HepG2 (cell line): ENCODE measurements at regions not wholly inside any gene's neighbourhood (a gene's known extent, or its start where the extent isn't known, plus 50 kb on each side); places are given as distances from the start of the nearest gene placed in this dataset.

Source experiments
- ATAC-seq: fragments of 200-7000 bp; cut with Tn5 transposase; 3 replicates; pipeline ENCODE4 v1.9.1; 2020; ENCODE audit warnings: mild to moderate bottlenecking, moderate library complexity
- BruUV-seq: library from RNA; stranded (reverse); fragments of 400-500 nt; replicated peaks from 2 replicates; lab custom pipeline; 2021; lab: Mats Ljungman, UMichigan
- CTCF ChIA-PET: fragments of 300-600 bp; formaldehyde crosslinking; extraction: SDS; loops from one replicate; lab custom pipeline; 2021; ENCODE audit warnings: low total read pairs, inconsistent platforms, low intra/inter-chr PET ratio; lab: Yijun Ruan, JAX
- POLR2A ChIA-PET: fragments of 350-600 bp; sonication (Branson Sonifier 250); formaldehyde crosslinking; loops from one replicate; lab custom pipeline; 2020; ENCODE audit warnings: antibody characterized with exemption, inconsistent platforms; lab: Yijun Ruan, JAX
- DNase-seq: peaks from one replicate; pipeline ENCODE4 v3.0.0-alpha.2; 2015; ENCODE audit warnings: low spot score
- FAIRE-seq: peaks from 3 replicates; lab custom pipeline; 2011; peaks lifted over from hg19 to GRCh38; lab: Jason Lieb, UNC
- H2AFZ ChIP-seq: one replicate; pipeline ENCODE4 v1.6.1; 2011; ENCODE audit warnings: low read length, inconsistent platforms
- H3K27ac ChIP-seq: fragments of 300-600 bp; 3 replicates; pipeline ENCODE4 v1.8.0; 2011; ENCODE audit warnings: mixed run types, mild to moderate bottlenecking, mixed read lengths, low read length, inconsistent platforms; ENCODE audit not compliant: insufficient read depth; ENCODE audit errors: extremely low read length
- H3K27me3 ChIP-seq, 2 experiments: fragments of 200-600 bp in 1 of 2; 2 replicates in 1 of 2; 3 replicates in 1 of 2; pipeline versions ENCODE4 v1.6.0 to v1.8.0; 2011; ENCODE audit warnings: low read length in 2 of 2, mild to moderate bottlenecking in 2 of 2, moderate library complexity in 2 of 2, inconsistent platforms in 1 of 2; ENCODE audit not compliant: insufficient read depth in 2 of 2, control insufficient read depth in 1 of 2
- H3K36me3 ChIP-seq, 2 experiments: fragments of 200-600 bp in 1 of 2; replicated peaks in 1 of 2; 2 replicates in 1 of 2; 3 replicates in 1 of 2; pipeline versions ENCODE4 v1.5.1 to v1.8.0; 2011; ENCODE audit warnings: low read length in 2 of 2, inconsistent platforms in 1 of 2; ENCODE audit not compliant: insufficient read depth in 2 of 2, control insufficient read depth in 1 of 2
- H3K4me1 ChIP-seq: 2 replicates; pipeline ENCODE4 v1.5.1; 2012; ENCODE audit warnings: low read length, inconsistent platforms; ENCODE audit not compliant: insufficient read depth
- H3K4me2 ChIP-seq: 2 replicates; pipeline ENCODE4 v1.6.0; 2011; ENCODE audit warnings: low read depth, low read length, inconsistent platforms
- H3K4me3 ChIP-seq, 3 experiments: fragments of 200-600 bp in 1 of 3; sonication (generic), shearing (Covaris generic) in 1 of 3; replicated peaks in 1 of 3; 2 replicates each; pipeline ENCODE4 v1.5.1; 2011 to 2016; ENCODE audit warnings: low read length in 3 of 3, inconsistent platforms in 2 of 3, low read depth in 2 of 3, mild to moderate bottlenecking in 2 of 3, control low read depth in 1 of 3, mixed read lengths in 1 of 3; ENCODE audit not compliant: insufficient read depth in 1 of 3
- H3K79me2 ChIP-seq: one replicate; pipeline ENCODE4 v1.6.1; 2011; ENCODE audit warnings: low read length, inconsistent platforms; ENCODE audit not compliant: insufficient read depth
- H3K9ac ChIP-seq: 2 replicates; pipeline ENCODE4 v1.6.0; 2011; ENCODE audit warnings: mild to moderate bottlenecking, low read depth, low read length, inconsistent platforms; ENCODE audit not compliant: insufficient read depth
- H3K9me3 ChIP-seq: 2 replicates; pipeline ENCODE4 v1.5.1; 2012; ENCODE audit warnings: mild to moderate bottlenecking, low read length
- H4K20me1 ChIP-seq: 2 replicates; pipeline ENCODE4 v1.6.0; 2011; ENCODE audit warnings: inconsistent platforms, mild to moderate bottlenecking, low read length, moderate library complexity; ENCODE audit not compliant: insufficient read depth
- ARNT ChIP-seq: fragments of 450-650 bp; IDR thresholded peaks from 2 replicates; pipeline ENCODE4 v1.6.1; 2017
- CREB1 ChIP-seq, 2 experiments: fragments of 450-650 bp in 1 of 2; IDR thresholded peaks; 2 replicates each; pipeline ENCODE4 v1.6.1; 2016 to 2017; ENCODE audit warnings: control low read depth in 1 of 2, mild to moderate bottlenecking in 1 of 2, missing compliant biosample characterization in 1 of 2, missing genetic modification characterization in 1 of 2
- MTA1 ChIP-seq: sonication (generic); formaldehyde crosslinking; IDR thresholded peaks from 2 replicates; pipeline ENCODE4 v1.4.0; 2020; ENCODE audit warnings: missing genetic modification reagents, mild to moderate bottlenecking, borderline replicate concordance
- ZBTB37 ChIP-seq: sonication (generic); formaldehyde crosslinking; IDR thresholded peaks from 2 replicates; pipeline ENCODE4 v1.4.0; 2020; ENCODE audit warnings: mild to moderate bottlenecking, missing genetic modification reagents
- ZNF17 ChIP-seq: sonication (generic); formaldehyde crosslinking; IDR thresholded peaks from 2 replicates; pipeline ENCODE4 v1.5.0; 2020; ENCODE audit warnings: mild to moderate bottlenecking, missing genetic modification reagents
- ZNF230 ChIP-seq: sonication (generic); formaldehyde crosslinking; IDR thresholded peaks from 2 replicates; pipeline ENCODE4 v1.4.0; 2020; ENCODE audit warnings: mild to moderate bottlenecking, missing genetic modification reagents
- ZNF232 ChIP-seq: sonication (generic); formaldehyde crosslinking; IDR thresholded peaks from 2 replicates; pipeline ENCODE4 v1.4.0; 2020; ENCODE audit warnings: missing genetic modification reagents, borderline replicate concordance
- ZNF772 ChIP-seq: sonication (generic); formaldehyde crosslinking; IDR thresholded peaks from 2 replicates; pipeline ENCODE4 v1.5.0; 2020; ENCODE audit warnings: mild to moderate bottlenecking, missing genetic modification reagents
- WGBS: methylation state at CpG from one replicate; pipeline ENCODE4 v1.1.6; 2017; ENCODE audit warnings: low lambda C conversion rate; 5-methylcytosine and 5-hydroxymethylcytosine counted together
- in situ Hi-C: cut with HindIII; loops from 2 replicates; pipeline ENCODE4 v1.10.0; 2017; ENCODE audit warnings: low pct_unique_long_range_greater_than_20kb; ENCODE audit not compliant: extremely low pct_ligation_motif_present
- intact Hi-C: fragments of 100-400 bp; cut with micrococcal nuclease; formaldehyde crosslinking; loops from one replicate; pipeline ENCODE4 v1.10.0; 2022; ENCODE audit not compliant: unreplicated experiment
- TF ChIP-seq, protein P1 (sequence below): sonication (generic); formaldehyde crosslinking; conservative IDR thresholded peaks from 2 replicates; pipeline ENCODE4 v1.4.0; 2020; ENCODE audit warnings: missing genetic modification reagents

DNA sequence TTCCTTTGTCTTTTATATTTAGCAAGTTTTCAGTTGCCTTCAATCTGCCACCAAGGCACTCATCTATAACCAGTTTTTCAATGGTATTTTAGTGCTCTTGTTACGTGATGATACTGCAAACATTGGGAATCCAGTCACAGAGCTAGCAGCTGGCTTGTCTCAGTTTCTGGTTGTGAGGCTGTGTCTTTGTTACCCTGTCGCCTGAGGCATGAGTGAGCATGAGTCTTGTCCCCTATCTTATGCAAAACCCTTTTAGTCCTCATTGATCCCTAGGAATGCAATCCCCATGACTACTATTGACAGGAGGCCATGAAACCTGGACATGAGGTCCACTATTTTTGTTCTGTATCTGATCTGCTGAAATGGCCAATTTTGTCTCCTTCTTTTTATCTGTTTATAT, 391.0 kb downstream of the LMO7 start:
- Histone ChIP-seq H3K79me2 (no peaks in the 10 kb centered on the region), H3K27ac (no peak overlapping the region)
- no peak for ATAC-seq
- no peak for TF ChIP-seq MTA1 (CRISPR knock-in tag)
- TF ChIP-seq ZNF230: no peak
- no peak for TF ChIP-seq ARNT
- TF ChIP-seq ZBTB37 (CRISPR knock-in tag): no peak
- TF ChIP-seq, protein P1, sequence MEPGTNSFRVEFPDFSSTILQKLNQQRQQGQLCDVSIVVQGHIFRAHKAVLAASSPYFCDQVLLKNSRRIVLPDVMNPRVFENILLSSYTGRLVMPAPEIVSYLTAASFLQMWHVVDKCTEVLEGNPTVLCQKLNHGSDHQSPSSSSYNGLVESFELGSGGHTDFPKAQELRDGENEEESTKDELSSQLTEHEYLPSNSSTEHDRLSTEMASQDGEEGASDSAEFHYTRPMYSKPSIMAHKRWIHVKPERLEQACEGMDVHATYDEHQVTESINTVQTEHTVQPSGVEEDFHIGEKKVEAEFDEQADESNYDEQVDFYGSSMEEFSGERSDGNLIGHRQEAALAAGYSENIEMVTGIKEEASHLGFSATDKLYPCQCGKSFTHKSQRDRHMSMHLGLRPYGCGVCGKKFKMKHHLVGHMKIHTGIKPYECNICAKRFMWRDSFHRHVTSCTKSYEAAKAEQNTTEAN (CRISPR knock-in tag): no peak
- no peak for TF ChIP-seq ZNF772 (CRISPR knock-in tag)
- no peak for TF ChIP-seq ZNF232 (CRISPR knock-in tag)
- TF ChIP-seq CREB1 (IDR thresholded peaks at IDR 0.05): no peak
- TF ChIP-seq CREB1 (CRISPR knock-in tag; IDR thresholded peaks at IDR 0.05): no peak
- no peak for TF ChIP-seq ZNF17 (CRISPR knock-in tag)
- TF ChIP-seq, all 625 proteins: peak for 0
- no peak overlapping the region for H3K4me3 ChIP-seq
- FAIRE-seq: no peak
- H3K36me3 ChIP-seq: no peaks in the 10 kb centered on the region
- H3K9me3 ChIP-seq: no peaks in the 10 kb centered on the region
- no peak for DNase-seq
- H3K4me1 ChIP-seq: no peaks in the 10 kb centered on the region
- no peak overlapping the region for H3K4me2 ChIP-seq
- H3K9ac ChIP-seq: no peak overlapping the region
- CTCF ChIA-PET: no interaction called here
- H4K20me1 ChIP-seq: no peaks in the 10 kb centered on the region
- POLR2A ChIA-PET: no interaction called here
- in situ Hi-C loops: no loop called here
- H3K27me3 ChIP-seq: no peaks in the 10 kb centered on the region; a peak in 1 of 5 replicates
- 3% methylated on average over 1 of the region's 2 CpGs for WGBS
- intact Hi-C loops: no loop called here
- no TSS peak for BruUV-seq
- no peak overlapping the region for H2AFZ ChIP-seq
